ENCODE measurements at regions not wholly inside any gene's neighbourhood (a gene's known extent, or its start where the extent isn't known, plus 50 kb on each side); places are given as distances from the start of the nearest gene placed in this dataset.

GRCh38 chr5:106508894-106509293 lies 1161.8 kb downstream of the EFNA5 start:
- DNase-seq (ENCODE audit: low read depth in 1 of 2, low spot score in 1 of 2): no peak
- Histone ChIP-seq H3K4me1 (ENCODE audit: low read depth) (no peaks in the 10 kb centered on the region), H3K4me3 (no peak overlapping the region), H3K27me3 (no peaks in the 10 kb centered on the region), H3K9me3 (ENCODE audit: low read depth) (no peaks in the 10 kb centered on the region), H3K36me3 (no peaks in the 10 kb centered on the region), H3K27ac (no peak overlapping the region)
- TF ChIP-seq, protein P1, sequence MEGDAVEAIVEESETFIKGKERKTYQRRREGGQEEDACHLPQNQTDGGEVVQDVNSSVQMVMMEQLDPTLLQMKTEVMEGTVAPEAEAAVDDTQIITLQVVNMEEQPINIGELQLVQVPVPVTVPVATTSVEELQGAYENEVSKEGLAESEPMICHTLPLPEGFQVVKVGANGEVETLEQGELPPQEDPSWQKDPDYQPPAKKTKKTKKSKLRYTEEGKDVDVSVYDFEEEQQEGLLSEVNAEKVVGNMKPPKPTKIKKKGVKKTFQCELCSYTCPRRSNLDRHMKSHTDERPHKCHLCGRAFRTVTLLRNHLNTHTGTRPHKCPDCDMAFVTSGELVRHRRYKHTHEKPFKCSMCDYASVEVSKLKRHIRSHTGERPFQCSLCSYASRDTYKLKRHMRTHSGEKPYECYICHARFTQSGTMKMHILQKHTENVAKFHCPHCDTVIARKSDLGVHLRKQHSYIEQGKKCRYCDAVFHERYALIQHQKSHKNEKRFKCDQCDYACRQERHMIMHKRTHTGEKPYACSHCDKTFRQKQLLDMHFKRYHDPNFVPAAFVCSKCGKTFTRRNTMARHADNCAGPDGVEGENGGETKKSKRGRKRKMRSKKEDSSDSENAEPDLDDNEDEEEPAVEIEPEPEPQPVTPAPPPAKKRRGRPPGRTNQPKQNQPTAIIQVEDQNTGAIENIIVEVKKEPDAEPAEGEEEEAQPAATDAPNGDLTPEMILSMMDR (IDR thresholded peaks at IDR 0.05; ENCODE audit: low read depth, low read length): no peak

- DNase-seq (ENCODE audit: low read depth in 1 of 2, low spot score in 1 of 2): no peak
- TF ChIP-seq, protein P1 (IDR thresholded peaks at IDR 0.05; ENCODE audit: low read depth, low read length): no peak
- Histone ChIP-seq H3K4me1 (ENCODE audit: low read depth) (no peaks in the 10 kb centered on the region), H3K9me3 (ENCODE audit: low read depth) (no peaks in the 10 kb centered on the region), H3K36me3 (no peaks in the 10 kb centered on the region), H3K27ac (no peak overlapping the region), H3K27me3 (no peaks in the 10 kb centered on the region), H3K4me3 (no peak overlapping the region)
Observed at GRCh38 chr5:106493910-106494309, 1176.8 kb downstream of the EFNA5 start.

DNA sequence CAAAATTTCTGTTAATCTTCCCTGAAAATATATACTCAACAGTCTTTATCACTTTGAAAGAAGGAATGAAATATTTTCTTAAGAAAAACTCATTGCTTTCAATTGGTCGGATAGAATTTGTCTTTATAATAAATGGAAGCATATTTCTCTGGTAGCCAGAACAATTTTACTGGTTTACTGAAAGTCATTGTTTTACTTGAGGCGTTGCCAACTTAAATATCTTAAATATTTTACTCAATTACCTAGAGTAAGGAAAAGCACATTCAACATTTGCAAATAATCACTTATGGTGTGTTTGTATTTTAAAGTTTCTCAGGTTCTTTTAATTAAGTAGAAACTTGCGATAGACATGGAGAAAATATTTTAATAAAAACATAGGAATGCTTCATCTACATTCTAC lies 1181.7 kb downstream of the EFNA5 start:
- Histone ChIP-seq H3K36me3 (no peaks in the 10 kb centered on the region), H3K9me3 (ENCODE audit: low read depth) (no peaks in the 10 kb centered on the region), H3K4me3 (no peak overlapping the region), H3K4me1 (ENCODE audit: low read depth) (no peaks in the 10 kb centered on the region), H3K27me3 (no peaks in the 10 kb centered on the region), H3K27ac (no peak overlapping the region)
- no peak for DNase-seq (ENCODE audit: low read depth in 1 of 2, low spot score in 1 of 2)
- TF ChIP-seq, protein P1 (IDR thresholded peaks at IDR 0.05; ENCODE audit: low read depth, low read length): no peak

- DNase-seq (ENCODE audit: low read depth in 1 of 2, low spot score in 1 of 2): no peak
- Histone ChIP-seq H3K4me3 (no peak overlapping the region), H3K9me3 (ENCODE audit: low read depth) (no peaks in the 10 kb centered on the region), H3K27me3 (no peaks in the 10 kb centered on the region), H3K27ac (no peak overlapping the region), H3K36me3 (no peaks in the 10 kb centered on the region), H3K4me1 (ENCODE audit: low read depth) (no peaks in the 10 kb centered on the region)
- TF ChIP-seq, protein P1 (IDR thresholded peaks at IDR 0.05; ENCODE audit: low read depth, low read length): no peak
Observed at GRCh38 chr5:106488407-106488806, 1182.3 kb downstream of the EFNA5 start.

- H3K27ac ChIP-seq: no peak overlapping the region
- H3K9me3 ChIP-seq (ENCODE audit: low read depth): no peaks in the 10 kb centered on the region
- DNase-seq (ENCODE audit: low read depth in 1 of 2, low spot score in 1 of 2): no peak
- no peaks in the 10 kb centered on the region for H3K27me3 ChIP-seq
- H3K4me1 ChIP-seq (ENCODE audit: low read depth): no peaks in the 10 kb centered on the region
- TF ChIP-seq, protein P1 (IDR thresholded peaks at IDR 0.05; ENCODE audit: low read depth, low read length): no peak
- no peaks in the 10 kb centered on the region for H3K36me3 ChIP-seq
- H3K4me3 ChIP-seq: no peak overlapping the region
Observed at GRCh38 chr5:106481374-106481773, 1189.4 kb downstream of the EFNA5 start.

DNA sequence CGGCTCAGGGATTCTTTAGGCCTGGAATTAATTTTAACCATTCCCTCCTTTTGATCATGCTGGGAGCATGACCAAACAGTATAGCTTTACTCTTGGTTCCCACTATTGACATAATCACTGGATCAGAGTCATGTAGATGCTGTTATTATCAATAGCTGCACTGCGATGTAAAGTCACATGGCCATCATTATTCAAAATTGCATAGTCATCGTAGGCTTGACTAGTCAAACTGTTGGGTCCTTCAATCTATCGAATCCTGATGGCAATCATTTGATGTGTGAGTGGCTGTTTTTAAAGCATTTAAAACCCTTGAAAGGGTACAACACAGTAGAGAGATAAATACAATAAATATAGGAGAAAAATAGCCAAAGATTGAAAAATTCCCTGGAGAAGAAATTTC lies 1194.1 kb downstream of the EFNA5 start:
- DNase-seq (ENCODE audit: low read depth in 1 of 2, low spot score in 1 of 2): no peak
- TF ChIP-seq, protein P1 (IDR thresholded peaks at IDR 0.05; ENCODE audit: low read depth, low read length): no peak

More for the DNA sequence above, 1194.1 kb downstream of the EFNA5 start:
- Histone ChIP-seq H3K4me1 (ENCODE audit: low read depth) (no peaks in the 10 kb centered on the region), H3K9me3 (ENCODE audit: low read depth) (no peaks in the 10 kb centered on the region), H3K4me3 (no peak overlapping the region), H3K36me3 (no peaks in the 10 kb centered on the region), H3K27ac (no peak overlapping the region), H3K27me3 (no peaks in the 10 kb centered on the region)
